ENCODE measurements at regions not wholly inside any gene's neighbourhood (a gene's known extent, or its start where the extent isn't known, plus 50 kb on each side); places are given as distances from the start of the nearest gene placed in this dataset.

- Histone ChIP-seq H3K27ac (no peak overlapping the region), H3K4me3 (no peak overlapping the region), H3K4me1 (no peaks in the 10 kb centered on the region), H4K20me1 (ENCODE audit: low read depth) (no peaks in the 10 kb centered on the region), H3K79me2 (ENCODE audit: low read depth) (no peaks in the 10 kb centered on the region), H3K4me2 (no peak overlapping the region), H3K9ac (no peak overlapping the region), H2AFZ (replicated peaks) (no peak overlapping the region), H3K27me3 (no peaks in the 10 kb centered on the region), H3K36me3 (no peaks in the 10 kb centered on the region), H3F3A (ENCODE audit: low read depth) (no peaks in the 10 kb centered on the region), H3K9me3 (ENCODE audit: low read depth) (no peaks in the 10 kb centered on the region)
- no peak for DNase-seq (ENCODE audit: low spot score)
- Mint-ChIP-seq H3K27ac (no peak overlapping the region), H3K9me3 (no peaks in the 10 kb centered on the region), H3K27me3 (ENCODE audit: insufficient read depth, low read depth) (peaks cover 3% of the 10 kb centered on the region), H3K4me1 (no peaks in the 10 kb centered on the region), H3K4me3 (no peak overlapping the region), H3K36me3 (no peaks in the 10 kb centered on the region)
- TF ChIP-seq EZH2phosphoT487 (IDR thresholded peaks at IDR 0.05) (no peak), EZH2 (IDR thresholded peaks at IDR 0.05) (no peak), CTCF (IDR thresholded peaks at IDR 0.05) (no peak)
Observed at GRCh38 chr2:30046396-30046795, 100.4 kb upstream of the YPEL5 start.

GRCh38 chr2:30046979-30047378 lies 99.8 kb upstream of the YPEL5 start:
- no peaks in the 10 kb centered on the region for H3K36me3 ChIP-seq
- Mint-ChIP-seq H3K36me3 (no peaks in the 10 kb centered on the region), H3K9me3 (no peaks in the 10 kb centered on the region), H3K27ac (no peak overlapping the region), H3K4me1 (no peaks in the 10 kb centered on the region), H3K27me3 (ENCODE audit: insufficient read depth, low read depth) (peaks cover 3% of the 10 kb centered on the region), H3K4me3 (no peak overlapping the region)
- no peak overlapping the region for H3K27ac ChIP-seq
- no peaks in the 10 kb centered on the region for H3K4me1 ChIP-seq
- H3F3A ChIP-seq (ENCODE audit: low read depth): no peaks in the 10 kb centered on the region
- H3K4me3 ChIP-seq: no peak overlapping the region
- no peak overlapping the region for H3K9ac ChIP-seq
- no peak for TF ChIP-seq CTCF (IDR thresholded peaks at IDR 0.05)
- TF ChIP-seq EZH2phosphoT487 (IDR thresholded peaks at IDR 0.05): no peak
- TF ChIP-seq EZH2 (IDR thresholded peaks at IDR 0.05): no peak
- no peak overlapping the region for H2AFZ ChIP-seq (replicated peaks)
- H4K20me1 ChIP-seq (ENCODE audit: low read depth): no peaks in the 10 kb centered on the region
- H3K4me2 ChIP-seq: no peak overlapping the region
- no peaks in the 10 kb centered on the region for H3K9me3 ChIP-seq (ENCODE audit: low read depth)
- no peak for DNase-seq (ENCODE audit: low spot score)
- no peaks in the 10 kb centered on the region for H3K79me2 ChIP-seq (ENCODE audit: low read depth)
- no peaks in the 10 kb centered on the region for H3K27me3 ChIP-seq

- H3K27ac ChIP-seq: no peak overlapping the region
- Mint-ChIP-seq H3K4me1 (no peaks in the 10 kb centered on the region), H3K36me3 (no peaks in the 10 kb centered on the region), H3K9me3 (no peaks in the 10 kb centered on the region), H3K27me3 (ENCODE audit: insufficient read depth, low read depth) (peaks cover 3% of the 10 kb centered on the region), H3K4me3 (no peak overlapping the region), H3K27ac (no peak overlapping the region)
- no peaks in the 10 kb centered on the region for H3K9me3 ChIP-seq (ENCODE audit: low read depth)
- H3K4me2 ChIP-seq: no peak overlapping the region
- no peaks in the 10 kb centered on the region for H3K79me2 ChIP-seq (ENCODE audit: low read depth)
- no peaks in the 10 kb centered on the region for H4K20me1 ChIP-seq (ENCODE audit: low read depth)
- H3K9ac ChIP-seq: no peak overlapping the region
- no peaks in the 10 kb centered on the region for H3K36me3 ChIP-seq
- H3K4me1 ChIP-seq: no peaks in the 10 kb centered on the region
- H3K4me3 ChIP-seq: no peak overlapping the region
- H3F3A ChIP-seq (ENCODE audit: low read depth): no peaks in the 10 kb centered on the region
- TF ChIP-seq EZH2phosphoT487 (IDR thresholded peaks at IDR 0.05): no peak
- TF ChIP-seq EZH2 (IDR thresholded peaks at IDR 0.05): no peak
- no peak for TF ChIP-seq CTCF (IDR thresholded peaks at IDR 0.05)
- H3K27me3 ChIP-seq: no peaks in the 10 kb centered on the region
- DNase-seq (ENCODE audit: low spot score): no peak
- no peak overlapping the region for H2AFZ ChIP-seq (replicated peaks)
Observed at GRCh38 chr2:30048636-30049175, 98.1 kb upstream of the YPEL5 start.

All from neural progenitor cell (in vitro differentiated cells).